HG02763 (cell line): ENCODE measurements at regions not wholly inside any gene's neighbourhood (a gene's known extent, or its start where the extent isn't known, plus 50 kb on each side); places are given as distances from the start of the nearest gene placed in this dataset.
"Not testable (repeated sequence)": the region's sequence is repeated elsewhere in the genome, so short reads cannot be mapped to it uniquely, and the experiment has no call there.

Source experiments
- ATAC-seq: cut with Tn5 transposase; IDR thresholded peaks from one replicate; pipeline ENCODE4 v1.9.1; 2021; ENCODE audit warnings: mild to moderate bottlenecking, moderate library complexity; ENCODE audit not compliant: unreplicated experiment

GRCh38 chr4:138456349-138456748 is 214.2 kb upstream of the SLC7A11 start:
- not testable (repeated sequence) for ATAC-seq

- no peak for ATAC-seq
These were observed 212.9 kb upstream of the SLC7A11 start for GRCh38 chr4:138455097-138455496.

- ATAC-seq: no peak
These were observed 210.7 kb upstream of the SLC7A11 start for GRCh38 chr4:138452826-138453225.

DNA sequence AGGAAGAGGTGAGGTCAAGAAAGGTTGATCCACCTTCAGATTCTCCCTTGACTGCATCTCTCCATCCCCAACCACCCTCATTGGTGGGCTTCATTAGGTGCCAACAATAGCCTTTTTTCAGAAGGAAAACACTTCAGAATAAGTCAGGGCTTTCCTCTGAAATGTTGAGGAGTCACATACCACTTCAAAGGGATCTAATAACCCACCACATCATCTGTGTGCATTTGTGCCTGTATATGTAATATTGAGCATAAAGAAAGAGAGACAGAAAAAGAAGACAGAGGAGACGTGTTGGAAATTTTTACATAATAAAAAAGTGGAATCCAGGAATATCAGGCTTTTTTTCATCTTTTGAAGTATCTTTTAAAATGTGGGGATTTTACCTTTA is 209.1 kb upstream of the SLC7A11 start:
- no peak for ATAC-seq

DNA sequence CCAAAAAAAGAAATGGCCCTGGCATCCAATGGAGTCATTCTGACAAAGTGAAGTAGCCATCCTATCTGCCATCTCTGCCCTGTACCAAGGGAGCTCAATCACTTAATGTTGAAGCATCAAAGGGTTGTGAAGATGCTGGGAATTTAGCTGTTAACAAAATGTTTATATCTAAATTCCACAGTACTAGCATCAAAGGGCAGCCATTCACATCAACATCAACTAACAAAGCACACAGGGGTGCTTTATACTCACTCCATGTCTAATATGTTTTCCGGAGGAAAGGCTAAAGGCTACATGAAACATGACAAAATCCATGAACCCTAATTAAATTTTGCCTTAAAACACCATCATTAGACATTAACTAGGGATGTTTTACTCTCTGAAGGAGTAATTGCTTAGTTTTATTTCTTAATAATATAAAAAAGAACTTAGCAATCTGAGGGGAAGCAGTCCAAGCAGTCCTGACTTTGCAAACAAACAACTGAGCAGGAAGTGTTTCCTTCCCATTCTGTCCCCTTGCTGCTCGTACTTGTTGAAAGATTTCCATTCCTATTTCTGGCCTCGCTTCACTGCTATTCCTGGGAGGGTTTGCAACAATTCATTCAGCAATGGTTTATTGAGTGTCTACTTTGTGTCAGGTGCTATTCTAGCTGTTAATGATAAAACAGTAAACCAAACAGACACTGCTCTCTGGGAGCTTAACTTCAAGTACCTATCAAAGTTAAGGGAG is 208.6 kb upstream of the SLC7A11 start:
- ATAC-seq: no peak

GRCh38 chr4:138449938-138450337 is 207.8 kb upstream of the SLC7A11 start:
- no peak for ATAC-seq

GRCh38 chr4:138448169-138448568 is 206.0 kb upstream of the SLC7A11 start:
- no peak for ATAC-seq

DNA sequence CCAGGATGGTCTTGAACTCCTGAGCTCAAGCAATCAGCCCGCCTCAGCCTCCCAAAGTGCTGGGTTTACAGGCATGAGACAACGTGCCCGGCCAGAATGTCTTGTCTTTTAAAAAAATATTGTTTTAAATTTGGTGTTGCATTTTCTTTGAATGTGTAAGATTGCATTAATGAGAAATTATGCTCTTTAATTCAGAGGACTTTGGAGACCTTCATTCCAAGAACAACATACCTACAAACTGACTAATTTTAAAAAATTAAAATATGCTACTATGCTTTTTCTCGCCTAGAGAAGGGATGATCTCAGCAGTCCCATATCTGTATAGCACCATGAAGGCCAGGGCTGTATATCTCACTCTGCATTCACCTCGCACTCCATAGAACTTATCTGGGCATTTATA is 204.3 kb upstream of the SLC7A11 start:
- ATAC-seq: no peak

- no peak for ATAC-seq
These were observed 202.9 kb upstream of the SLC7A11 start for GRCh38 chr4:138445098-138445497.

DNA sequence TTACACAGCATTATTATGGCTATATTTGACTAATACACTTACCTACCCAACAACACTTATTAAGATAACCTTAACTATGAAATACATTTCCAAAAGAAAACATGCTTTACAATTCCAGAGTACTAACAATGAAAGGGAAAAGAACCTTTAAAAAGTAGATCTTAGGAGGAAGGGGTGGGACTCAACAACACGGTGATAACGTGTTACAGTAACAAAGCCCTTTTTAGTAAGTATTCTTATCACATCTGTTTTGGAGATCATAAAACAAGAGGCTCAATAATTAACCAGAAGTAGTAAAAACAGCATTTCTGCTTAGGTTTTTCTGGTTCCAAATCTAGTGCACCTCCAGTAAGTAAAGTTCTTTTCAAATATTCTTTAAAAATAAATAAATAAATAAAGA is 202.1 kb upstream of the SLC7A11 start:
- no peak for ATAC-seq

- no peak for ATAC-seq
These were observed 197.0 kb upstream of the SLC7A11 start for GRCh38 chr4:138439143-138439581.

- ATAC-seq: no peak
These were observed 196.5 kb upstream of the SLC7A11 start for GRCh38 chr4:138438608-138439007.

DNA sequence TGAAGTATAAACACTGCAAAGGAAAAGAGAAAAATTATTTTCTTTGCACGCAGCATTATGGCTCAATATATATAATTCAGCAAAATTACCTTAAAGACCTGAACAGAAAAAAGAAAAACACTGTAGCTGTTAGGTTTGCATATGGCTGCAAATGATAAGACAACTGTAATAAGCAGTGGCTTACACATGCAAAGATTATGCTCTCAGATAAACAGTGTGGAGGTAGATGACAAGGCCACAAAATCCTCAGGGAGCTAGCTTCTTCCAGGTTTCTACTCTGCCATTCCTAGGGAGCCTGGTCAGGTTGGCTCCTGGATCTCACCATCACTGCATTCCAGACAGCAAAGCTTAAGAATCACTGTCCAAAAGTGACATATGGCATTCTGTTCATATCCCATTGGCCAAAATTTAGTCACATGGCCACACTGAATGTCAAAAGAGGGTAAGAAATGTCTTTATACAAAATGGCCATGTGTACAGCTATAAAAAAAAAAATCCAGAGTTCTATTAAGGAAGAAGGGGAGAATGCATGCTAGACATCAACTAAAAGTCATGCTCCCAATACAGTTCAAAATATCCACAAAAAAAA is 195.2 kb upstream of the SLC7A11 start:
- ATAC-seq: no peak

GRCh38 chr4:138435733-138436132 is 193.6 kb upstream of the SLC7A11 start:
- ATAC-seq: not testable (repeated sequence)

DNA sequence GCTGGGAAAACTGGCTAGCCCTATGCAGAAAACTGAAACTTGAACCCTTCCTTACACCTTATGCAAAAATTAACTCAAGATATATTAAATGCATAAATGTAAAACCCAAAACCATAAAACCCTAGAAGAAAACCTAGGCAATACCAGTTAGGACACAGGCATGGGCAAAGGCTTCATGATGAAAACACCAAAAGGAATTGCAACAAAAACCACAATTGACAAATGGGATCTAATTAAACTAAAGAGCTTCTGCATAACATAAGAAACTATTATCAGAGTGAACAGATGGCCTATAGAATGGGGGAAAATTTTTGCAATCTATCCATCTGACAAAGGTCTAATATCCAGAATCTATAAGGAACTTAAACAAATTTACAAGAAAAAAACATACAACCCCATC is 192.9 kb upstream of the SLC7A11 start:
- not testable (repeated sequence) for ATAC-seq

DNA sequence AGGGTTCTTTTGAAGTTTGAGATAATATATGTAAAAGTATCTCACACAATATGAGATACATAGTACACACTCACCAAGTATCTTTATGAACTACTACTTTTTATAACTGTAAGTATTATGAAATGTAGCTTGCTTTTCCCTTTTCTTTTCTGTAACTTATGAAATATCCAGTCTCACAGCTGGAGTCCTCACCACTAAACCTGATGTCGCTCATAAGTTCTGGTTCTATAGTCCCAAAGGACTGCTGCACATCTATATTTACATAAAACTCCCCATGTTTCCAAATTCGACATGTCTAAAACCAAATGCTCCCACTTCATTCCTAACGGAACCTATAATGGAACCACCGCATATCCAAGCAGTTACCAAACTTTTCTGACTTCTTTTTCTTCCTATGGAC is 186.5 kb upstream of the SLC7A11 start:
- ATAC-seq: no peak

- ATAC-seq: no peak
These were observed 184.6 kb upstream of the SLC7A11 start for GRCh38 chr4:138426786-138427185.

DNA sequence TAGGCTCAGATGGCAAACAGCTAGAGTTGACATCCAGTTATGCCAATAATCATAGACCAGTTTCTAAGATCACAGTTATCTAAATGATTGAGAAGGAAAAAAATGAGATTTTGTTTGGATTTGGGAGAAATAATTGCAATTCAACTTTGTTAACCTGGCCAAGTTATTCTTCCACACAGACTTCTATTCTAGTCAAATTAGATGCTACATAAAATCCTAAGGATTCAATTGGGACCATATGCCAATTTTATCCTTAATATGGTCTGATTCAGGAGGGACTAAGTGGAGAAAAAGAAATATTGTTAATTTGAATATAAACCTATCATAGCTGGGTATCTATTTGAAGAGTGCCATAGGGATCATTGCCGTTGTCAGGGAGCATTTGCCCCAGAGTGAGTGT is 178.3 kb upstream of the SLC7A11 start:
- ATAC-seq: no peak

GRCh38 chr4:138414202-138414601 is 172.1 kb upstream of the SLC7A11 start:
- no peak for ATAC-seq

DNA sequence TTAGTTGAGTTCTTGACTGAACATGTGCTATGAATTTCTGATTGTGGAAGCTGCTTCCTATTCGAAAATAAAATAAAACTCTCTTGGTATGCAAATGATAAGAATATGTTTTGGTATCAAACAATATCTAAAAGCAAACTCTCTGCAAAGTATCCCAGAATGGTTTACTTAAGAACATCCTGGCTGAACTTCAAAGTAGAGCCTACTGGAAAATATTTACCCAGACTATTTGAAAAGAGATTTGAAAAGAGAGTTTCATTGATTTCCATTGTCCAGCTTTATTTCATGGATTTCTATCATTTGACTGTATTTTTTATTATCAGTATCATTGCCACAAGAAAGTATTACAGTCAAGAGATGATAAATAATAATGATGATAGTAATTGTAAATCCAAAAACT is 171.1 kb upstream of the SLC7A11 start:
- no peak for ATAC-seq

DNA sequence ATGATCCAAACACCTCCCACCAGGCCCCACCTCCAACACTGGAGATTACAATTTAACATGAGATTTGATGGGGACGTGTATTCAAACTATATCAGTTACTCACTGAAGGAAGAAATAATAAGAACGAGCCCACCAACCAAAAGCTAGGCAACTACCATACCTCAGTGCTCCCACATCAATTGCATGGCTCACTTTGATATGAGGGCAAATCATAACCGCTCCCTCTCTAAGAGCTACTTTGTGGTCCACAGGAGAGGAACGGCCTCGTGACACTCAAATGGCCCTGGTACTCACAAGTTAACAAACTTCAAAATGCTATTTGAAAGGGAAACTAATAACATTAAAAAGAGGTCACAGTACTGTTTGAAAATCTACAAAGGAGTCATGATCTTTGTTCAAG is 170.7 kb upstream of the SLC7A11 start:
- ATAC-seq: no peak

GRCh38 chr4:138410266-138410665 is 168.1 kb upstream of the SLC7A11 start:
- ATAC-seq: no peak

- ATAC-seq: no peak
These were observed 167.5 kb upstream of the SLC7A11 start for GRCh38 chr4:138409670-138410069.
